SH-SY5Y (cell line): ENCODE measurements at regions not wholly inside any gene's neighbourhood (a gene's known extent, or its start where the extent isn't known, plus 50 kb on each side); places are given as distances from the start of the nearest gene placed in this dataset.

Experiments used
- GATA3 ChIP-seq: IDR thresholded peaks from 2 replicates; pipeline ENCODE4 v1.6.1; 2011; ENCODE audit warnings: low read depth, mild to moderate bottlenecking, low read length, moderate library complexity

DNA sequence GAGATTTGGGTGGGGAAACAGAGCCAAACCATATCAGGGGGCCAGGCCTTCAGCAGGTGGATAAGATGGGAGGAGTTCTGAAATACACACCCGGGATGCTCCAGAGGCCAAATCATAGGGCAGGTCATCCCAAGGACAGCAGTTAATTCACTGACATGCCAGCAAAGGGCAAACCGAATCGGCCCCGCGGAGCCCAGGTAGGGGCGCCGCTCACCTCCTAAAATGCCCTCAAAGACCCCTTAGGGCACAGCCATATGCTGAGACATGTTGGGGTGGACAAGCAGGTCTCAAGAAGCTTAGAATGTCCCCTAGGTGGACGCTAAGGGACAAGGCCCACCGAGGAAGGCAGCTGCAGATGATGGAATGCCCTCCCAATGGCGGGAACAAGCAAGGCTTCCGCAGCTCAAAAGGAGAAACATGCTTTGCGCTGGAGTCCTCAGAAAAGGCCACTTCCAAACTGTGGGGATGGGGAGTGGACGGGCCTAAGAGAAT is 144.9 kb downstream of the ERCC6L2 start:
- no peak for TF ChIP-seq GATA3
